Right forelimb (tissue), 1 donor: ENCODE measurements at regions not wholly inside any gene's neighbourhood (a gene's known extent, or its start where the extent isn't known, plus 50 kb on each side); places are given as distances from the start of the nearest gene placed in this dataset.
"Not testable (repeated sequence)": the region's sequence is repeated elsewhere in the genome, so short reads cannot be mapped to it uniquely, and the experiment has no call there.

Experiments used
- DNase-seq: peaks from one replicate; pipeline ENCODE4 v3.0.0-alpha.2; 2018

DNA sequence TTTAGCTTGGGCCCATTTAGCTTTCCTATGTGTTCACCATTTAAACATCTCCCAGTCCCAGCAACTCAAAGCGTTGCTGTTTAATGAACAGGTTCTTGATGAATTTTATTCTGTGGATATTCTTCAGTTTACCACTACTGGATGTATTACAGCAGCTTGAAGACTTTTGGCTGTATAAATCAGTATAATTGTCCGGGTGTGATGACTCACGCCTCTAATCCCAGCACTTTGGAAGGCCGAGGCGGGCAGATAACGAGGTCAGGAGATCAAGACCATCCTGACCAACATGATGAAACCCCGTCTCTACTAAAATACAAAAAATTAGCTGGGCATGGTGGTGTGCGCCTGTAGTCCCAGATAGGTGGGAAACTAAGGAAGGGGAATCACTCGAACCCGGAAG is 1286.7 kb upstream of the EYS start:
- DNase-seq = not testable (repeated sequence)

DNA sequence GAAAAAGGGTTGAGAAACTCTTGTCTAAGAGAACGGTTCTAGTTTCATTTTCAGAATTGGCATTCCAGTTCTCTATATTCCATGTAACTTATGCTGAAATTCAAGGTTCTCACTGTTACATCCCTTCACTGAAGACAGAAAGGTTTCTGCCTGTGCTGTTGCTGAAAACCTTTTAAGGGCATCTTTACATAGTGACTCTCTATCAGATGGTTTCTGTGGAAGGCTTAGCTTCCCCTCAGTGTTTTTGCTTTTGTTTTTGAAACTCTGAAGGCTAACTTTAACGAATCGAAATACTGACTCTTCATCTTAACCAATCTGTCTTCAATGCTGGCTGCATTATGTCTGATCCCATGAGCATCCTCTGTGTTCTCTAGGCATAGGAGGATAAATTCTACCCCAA is 1286.2 kb upstream of the EYS start:
- DNase-seq = no peak

DNA sequence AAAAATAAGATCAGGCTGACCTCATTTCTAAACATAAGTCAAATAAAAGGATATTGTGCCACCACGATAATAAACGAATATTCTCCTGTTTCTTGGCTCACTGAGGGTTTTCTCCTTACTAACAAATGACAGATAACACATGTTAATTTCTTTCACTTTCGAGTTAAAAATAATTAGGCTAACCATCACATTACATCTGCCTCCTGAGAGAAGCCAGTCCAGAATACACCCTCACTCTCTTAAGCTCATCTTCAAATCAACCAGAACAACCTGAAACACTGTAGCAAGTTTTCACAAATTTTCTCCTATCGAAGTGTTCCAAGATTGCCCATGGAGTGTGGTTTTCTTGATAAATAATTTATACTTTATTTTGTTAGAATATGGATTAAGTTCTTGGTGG is 1285.6 kb upstream of the EYS start:
- no peak for DNase-seq

DNA sequence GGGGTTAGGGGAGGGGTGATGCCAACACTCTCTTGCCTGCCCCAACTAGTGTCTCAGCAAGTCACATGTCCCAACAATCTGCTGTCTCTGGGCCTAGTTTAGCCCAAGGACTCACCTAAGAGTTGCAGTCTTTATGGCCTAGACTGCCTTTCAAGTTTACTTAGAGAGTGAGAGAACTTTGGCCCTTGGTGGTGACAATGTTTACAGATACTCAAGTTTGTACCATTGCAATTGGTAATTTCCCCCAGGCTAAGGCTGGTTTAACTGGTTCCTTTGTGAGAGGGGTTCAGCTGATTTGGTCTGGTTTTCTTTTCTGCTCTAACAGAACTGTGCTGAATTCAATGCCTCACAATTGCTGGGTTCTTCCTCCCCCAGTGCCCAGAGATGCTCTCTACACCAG is 1279.9 kb upstream of the EYS start:
- DNase-seq = no peak

DNA sequence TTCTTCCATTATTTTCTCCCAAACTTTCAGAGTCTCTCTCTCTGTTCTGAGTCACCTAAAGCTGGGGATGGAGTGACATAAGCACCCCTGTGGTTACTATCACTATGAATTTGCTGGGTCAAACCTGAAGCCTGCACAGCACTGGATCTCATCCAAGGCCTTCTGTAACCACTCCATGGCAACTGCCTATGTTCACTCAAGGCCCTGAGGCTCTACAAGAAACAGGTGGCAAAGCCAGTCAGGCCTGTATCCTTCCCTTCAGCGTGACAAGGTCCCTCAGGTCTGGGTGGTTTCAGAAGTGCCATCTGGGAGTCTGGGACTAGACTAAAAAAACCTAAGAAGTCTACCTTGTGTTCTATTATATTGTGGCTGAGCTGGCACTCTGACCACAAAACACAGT is 1278.8 kb upstream of the EYS start:
- DNase-seq = no peak

DNA sequence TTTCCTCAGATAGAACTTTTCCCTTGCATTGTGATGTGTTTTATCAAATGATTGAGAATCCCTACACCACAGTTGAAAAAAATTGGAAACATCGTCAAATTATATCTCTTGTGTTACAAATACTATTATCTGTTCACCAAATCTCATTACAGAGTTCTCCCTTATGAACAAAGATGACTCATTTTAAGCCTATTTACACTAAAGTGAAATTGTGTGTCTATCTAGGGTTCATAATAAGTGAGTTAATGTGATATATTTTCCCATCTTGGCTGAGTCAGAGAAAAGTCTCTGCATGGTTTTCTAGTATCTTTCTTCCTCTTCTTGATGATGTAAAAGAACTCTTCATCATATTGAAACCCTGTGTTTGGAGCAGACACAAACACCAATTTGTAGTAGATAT is 1263.3 kb upstream of the EYS start:
- DNase-seq = no peak

DNA sequence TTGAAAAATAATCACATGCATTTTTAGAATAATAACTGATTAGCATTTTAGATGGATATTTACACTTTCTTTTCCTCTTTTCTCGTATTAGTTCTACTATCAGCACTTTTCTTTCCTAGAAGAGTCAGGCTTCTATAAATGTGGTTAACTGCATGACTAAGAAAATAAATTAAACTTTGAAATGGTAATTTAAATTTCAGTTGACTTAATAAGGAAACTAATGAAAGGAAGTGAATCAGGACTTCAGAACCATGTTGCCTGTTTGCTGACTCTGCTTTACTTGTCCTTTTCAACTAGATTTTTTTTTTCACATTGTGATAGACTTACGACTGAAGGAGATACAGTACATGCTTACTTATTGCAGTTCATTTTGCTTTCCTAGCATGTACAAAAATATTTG is 1258.2 kb upstream of the EYS start:
- no peak for DNase-seq

DNA sequence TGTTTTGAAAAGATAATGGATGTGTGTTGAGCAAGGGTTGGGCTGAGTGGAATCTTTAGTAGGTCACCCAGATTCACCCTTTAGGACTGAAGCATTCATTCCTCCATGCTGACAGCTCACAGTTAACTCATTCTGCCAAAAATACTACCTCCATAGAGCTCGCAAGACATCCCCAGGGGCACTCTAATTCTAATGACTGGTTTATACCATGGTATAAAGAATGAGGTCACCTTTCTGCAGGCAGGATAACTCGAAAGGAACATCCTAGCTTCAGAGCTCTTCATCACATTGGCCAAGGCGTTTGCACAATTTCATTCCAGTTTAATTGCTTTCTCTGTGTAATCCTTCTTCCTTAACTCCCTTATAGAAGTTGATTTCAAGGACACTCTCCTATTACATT is 1257.2 kb upstream of the EYS start:
- no peak for DNase-seq

DNA sequence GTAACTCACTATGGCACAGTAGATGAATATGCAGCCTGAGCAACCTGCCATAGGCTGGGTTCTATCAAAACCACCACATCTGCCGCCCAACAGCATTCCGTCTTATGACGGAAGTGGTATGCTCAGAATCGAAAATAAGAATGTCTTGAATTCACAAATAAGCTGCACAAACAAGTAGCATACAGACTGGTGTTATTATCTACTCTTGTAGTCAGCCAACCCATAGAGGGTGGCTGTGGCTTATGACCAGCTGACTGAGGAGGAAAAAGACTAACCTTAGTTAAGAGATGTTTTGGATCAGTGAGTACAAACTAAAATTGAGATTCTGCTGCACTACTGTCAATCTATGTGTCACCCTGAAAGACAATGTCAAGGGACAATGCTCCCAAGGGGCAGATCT is 1255.1 kb upstream of the EYS start:
- no peak for DNase-seq

DNA sequence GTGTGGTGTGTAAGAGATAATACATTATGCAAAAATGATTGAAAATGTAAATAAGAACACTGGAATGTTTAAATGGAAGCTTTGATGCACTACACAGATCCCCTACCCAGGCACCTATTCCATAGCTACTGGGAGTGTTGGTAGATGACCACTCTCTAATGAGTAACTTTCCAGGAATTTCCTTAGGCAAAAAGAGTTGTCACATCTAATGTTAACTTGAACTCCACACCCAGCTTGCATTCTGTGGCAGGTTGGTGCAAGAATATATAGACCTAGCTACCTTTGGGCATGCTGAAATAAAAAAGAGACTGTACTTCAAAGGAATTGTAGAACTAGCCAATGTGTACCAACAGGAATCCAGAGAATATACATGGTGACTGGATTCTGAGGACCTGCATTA is 1254.2 kb upstream of the EYS start:
- DNase-seq = no peak

DNA sequence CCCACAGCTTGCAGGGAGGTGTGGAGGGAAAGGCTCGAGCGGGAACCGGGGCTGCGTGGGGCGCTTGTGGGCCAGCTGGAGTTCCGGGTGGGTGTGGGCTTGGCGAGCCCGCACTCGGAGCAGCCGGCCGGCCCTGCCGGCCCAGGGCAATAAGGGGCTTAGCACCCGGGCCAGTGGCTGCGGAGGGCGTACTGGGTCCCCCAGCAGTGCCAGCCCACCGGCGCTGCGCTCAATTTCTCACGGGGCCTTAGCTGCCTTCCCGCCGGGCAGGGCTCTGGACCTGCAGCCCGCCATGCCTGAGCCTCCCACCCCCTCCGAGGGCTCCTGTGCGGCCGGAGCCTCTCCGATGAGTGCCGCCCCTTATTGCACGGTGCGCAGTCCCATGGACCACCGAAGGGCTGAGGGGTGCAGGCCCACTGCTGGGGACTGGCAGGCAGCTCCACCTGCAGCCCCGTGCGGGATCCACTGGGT is 1242.2 kb upstream of the EYS start:
- DNase-seq = no peak

DNA sequence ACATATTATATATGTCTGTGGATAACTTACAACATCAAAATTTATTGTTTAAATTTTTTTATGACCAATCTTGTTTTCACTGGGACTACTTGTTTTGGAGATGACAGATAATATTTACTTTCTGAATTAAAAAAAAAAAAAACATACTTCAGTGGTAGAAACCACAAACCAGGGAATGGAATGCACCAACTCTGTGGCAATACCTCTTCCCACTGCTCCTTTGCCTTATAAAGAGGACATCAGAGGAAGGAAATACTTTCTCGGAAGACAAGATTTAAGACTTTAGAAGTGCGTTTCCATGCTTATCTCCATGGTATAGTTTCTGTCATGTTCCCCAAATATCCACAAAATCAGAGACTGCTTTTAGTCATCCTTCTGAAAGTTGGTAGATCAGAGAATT is 1241.1 kb upstream of the EYS start:
- DNase-seq = no peak

DNA sequence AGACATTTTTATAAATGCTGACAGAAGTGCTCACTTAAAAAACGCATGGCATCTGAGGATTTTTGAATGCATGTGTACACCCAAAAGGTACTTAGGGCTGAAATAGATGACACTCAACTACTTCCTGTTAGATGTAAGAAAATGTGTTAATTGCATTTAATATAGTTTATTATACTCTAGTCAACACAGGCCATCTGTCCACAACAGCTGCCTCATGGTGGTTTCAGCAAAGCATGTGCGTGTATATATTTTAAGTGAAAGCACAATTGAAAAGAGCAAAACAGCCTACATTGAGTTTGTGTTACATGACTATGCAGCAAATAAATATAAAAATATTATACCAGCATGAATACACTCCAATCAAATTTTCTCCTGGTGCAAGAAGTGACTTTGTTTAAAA is 1233.0 kb upstream of the EYS start:
- no peak for DNase-seq

DNA sequence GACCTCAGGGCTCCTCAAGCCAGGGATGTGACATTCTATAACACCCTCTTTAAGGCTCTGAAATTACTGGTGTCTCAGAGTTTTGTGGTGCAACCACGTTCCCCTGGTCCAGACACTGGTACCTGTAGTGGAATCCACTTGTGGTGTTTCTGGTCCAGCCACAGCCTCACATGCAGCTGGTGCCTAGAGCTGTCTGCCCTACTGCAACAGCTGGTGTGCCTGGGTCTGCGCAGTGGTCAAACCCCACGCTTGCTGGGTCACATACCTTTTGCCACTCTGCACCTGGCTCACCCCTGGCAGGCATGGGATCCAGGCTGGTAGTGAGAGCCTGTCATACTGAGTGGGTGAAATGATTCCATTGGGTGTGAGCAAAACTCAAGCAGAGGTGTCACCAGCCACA is 1230.2 kb upstream of the EYS start:
- no peak for DNase-seq

DNA sequence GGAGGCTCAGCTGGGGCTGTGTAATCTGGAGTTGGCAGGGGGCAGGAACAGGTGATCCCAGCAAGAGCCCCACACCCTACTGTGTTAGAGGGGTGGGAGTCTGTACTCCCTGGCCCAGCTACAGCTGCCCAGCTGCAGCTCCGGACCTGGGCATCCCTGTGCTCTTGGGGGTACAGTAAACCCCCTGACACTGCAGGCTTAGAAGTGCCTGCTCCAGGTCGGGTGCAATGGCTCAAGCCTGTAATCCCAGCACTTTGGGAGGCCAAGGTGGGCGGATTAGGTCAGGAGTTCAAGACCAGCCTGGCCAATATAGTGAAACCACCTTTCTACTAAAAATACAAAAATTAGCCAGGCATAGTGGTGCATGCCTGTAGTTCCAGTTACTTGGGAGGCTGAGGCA is 1228.6 kb upstream of the EYS start:
- no peak for DNase-seq

DNA sequence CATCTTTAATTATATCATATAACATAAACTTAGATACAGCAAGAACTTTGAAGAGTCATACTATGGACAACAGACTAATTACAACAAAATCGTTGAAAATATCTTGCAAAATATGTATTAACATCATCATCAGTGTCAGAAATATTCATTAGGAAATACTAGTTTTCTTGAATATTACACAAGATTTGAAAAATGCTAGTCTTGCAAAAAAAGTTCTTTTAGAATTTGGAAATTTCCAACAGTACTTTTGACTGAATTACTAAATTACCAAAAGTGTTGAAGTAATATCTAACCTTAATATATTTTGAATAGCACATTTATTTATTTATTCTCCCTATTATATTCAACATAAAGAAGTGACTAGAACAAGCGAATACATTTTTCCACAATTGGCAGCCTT is 1224.8 kb upstream of the EYS start:
- DNase-seq = no peak

DNA sequence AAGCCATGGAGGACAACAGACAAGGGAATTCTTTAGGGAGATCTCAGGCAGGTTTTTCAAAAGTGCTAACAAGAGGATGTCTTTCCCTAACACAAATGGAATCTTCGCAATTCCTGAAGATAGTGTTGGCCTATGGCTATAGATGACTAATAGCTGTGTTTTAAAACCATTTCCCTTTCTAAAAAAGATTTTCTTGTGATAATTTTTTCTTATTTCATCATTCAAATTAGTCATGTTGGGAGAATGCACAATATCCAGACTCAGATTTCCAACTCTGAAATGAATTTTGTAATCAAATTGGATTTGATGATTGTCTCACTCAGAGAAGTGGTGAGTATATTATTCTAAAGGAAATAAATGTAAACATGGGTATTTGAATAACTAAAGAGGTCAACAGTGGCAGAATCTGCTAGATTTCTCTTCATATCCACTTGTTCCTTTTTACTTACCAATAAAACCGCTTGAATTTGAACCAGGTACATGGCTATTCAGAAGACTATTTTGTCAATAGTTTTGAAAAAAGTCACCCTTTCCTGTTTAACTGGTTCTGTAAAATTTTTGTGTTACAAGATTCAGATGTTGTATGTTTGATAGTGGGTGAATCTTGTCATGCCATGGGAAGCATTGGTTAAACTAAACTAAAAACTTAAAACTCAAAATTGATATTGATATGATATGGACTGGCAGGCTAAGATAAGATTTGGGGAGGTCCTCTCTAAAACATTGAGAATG is 1223.7 kb upstream of the EYS start:
- no peak for DNase-seq

DNA sequence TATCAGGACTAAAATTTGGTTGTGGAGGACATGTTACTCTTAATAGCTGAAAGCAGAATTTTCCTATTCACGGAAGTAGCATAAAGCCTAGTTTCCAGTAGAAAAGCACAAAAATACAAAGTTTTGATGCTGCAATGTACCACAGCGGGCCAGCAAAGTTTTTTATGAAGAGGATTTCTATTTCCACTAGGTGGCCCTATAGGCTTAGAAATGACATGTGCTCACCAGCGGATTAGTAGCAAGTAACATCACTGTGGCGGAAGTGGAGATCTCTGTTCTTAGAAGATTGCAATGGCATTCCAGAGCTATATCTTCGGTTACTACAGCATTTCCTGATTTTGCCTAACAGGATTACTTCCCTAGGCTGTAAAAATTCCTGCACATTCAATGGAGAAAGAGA is 1219.0 kb upstream of the EYS start:
- no peak for DNase-seq

DNA sequence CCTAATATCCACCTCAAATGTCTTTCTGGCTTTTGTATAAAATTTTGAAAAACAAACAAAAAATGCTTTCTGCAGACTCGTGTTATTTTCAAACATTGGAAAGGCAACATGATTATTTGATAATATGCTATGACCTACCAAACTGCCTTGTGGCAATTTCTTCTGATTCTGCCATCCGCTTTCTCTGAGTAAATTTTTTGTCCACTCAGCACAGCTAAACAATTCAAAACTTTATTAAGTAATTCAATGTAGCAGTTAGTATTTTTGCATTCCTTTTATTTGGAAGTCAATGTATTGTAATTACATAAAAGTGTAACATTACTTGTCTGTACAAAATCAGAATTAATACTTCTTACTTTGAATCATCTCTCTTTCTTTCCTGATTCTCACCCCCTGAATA is 1206.6 kb upstream of the EYS start:
- no peak for DNase-seq

DNA sequence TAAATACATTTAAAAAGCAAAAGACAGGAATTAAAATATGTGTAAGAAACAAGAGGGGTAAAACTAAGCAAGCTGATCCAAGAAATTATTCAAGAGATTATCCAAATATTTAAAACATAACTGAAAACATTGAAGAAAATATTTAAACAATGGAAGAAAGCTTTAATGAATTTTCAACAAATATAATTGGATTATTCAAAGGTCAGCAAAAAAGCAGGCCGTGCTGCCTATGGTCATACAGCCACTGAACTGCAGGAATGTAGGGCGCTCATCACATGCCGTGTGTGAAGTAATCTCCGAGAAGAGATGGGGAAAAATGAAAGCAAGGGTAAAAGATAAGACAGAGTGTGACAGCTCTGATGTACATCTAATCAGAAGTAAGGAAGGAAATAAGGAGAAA is 1195.4 kb upstream of the EYS start:
- DNase-seq = no peak

DNA sequence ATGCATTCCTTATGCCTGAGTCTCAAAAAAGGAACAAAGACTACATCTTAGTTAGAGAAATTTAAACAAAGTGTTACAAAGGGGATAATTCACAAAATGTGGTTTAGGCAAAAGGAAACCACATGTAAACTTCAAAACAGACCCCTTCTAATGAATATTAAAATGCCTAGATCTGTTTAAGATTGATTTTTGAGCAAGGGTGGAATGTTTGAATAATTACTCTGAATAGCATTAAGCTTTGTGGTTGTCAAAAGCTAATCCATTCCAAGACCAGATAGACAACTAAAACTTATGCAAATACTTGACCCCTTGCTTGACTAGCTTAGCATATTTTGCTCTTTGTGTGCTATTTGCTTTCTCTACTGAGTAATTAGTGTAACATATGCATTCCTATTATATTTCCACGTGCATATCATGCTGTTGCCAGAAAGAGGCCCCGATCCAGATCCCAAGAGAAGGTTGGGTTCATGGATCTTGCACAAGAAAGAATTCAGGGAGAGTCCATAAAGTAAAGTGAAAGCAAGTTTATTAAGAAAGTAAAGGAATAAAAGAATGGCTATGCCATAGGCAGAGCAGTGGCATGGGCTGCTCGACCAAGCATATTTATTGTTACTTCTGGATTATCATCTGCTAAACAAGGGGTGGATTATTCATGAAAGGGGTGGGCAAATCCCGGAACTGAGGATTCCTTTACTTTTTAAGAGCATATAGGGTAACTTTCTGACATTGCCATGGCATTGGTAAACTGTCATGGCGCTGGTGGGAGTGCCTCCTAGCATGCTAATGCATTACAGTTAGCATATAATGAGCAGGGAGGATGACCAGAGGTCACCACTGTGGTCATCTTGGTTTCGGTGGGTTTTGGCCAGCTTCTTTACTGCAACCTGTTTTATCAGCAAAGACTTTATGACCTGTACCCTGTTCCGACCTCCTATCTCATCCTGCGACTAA is 1193.4 kb upstream of the EYS start:
- no peak for DNase-seq

DNA sequence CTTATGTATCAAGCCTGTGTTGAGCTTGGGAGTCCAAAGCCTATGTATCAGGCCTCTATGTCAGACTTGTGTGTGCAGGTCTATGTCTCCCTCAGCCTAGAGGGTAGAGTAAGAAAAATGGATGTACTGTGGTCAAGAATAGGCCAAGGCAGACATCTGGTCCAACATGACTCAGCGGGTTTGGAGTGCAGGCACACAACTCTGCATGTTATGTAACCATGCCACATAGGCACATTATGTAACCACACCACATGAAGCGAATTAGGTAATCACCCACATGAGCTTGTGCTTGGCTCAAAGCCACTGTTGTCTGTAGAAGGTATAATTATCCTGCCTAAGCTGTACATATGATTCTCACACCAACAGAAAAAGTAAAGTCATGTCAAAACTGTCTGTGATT is 1190.5 kb upstream of the EYS start:
- no peak for DNase-seq

DNA sequence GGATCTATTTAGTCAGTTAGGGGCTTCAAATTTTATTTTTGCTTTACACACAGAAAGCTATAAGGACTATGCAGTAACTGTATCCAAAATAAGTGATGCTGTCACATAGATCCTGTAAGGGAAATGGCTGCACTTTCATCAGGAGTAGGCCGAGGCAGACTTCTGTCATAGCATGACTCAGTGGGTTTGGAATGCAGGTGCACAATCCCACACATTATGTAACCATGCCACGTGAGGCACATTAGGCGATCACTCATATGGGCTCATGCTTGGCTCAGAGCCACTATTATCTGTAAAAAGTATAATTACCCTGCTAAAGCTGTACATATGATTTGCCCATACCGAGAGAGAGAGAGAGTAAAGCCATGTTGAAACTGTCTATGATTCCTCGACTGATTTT is 1189.4 kb upstream of the EYS start:
- DNase-seq = no peak

DNA sequence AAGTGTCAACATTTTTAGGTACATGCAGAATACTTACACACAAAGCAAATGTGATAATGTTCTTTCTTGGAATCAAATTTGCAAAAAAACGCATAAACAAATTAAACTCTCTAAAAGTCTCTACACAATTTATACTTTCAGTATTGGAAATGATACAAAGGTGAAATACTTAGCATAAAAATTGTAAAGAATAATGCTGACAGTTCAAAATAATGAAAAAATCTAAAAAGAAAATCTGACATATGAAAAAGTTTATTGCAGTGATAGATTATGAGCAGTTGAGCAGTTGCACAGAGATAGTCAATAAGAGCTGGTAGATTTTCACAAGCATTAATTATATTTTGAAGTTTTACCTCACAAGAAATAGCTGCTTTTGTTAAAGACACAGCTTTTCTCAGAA is 1176.4 kb upstream of the EYS start:
- no peak for DNase-seq
